ENCODE measurements at regions not wholly inside any gene's neighbourhood (a gene's known extent, or its start where the extent isn't known, plus 50 kb on each side); places are given as distances from the start of the nearest gene placed in this dataset.
"Not testable (repeated sequence)": the region's sequence is repeated elsewhere in the genome, so short reads cannot be mapped to it uniquely, and the experiment has no call there.

DNA sequence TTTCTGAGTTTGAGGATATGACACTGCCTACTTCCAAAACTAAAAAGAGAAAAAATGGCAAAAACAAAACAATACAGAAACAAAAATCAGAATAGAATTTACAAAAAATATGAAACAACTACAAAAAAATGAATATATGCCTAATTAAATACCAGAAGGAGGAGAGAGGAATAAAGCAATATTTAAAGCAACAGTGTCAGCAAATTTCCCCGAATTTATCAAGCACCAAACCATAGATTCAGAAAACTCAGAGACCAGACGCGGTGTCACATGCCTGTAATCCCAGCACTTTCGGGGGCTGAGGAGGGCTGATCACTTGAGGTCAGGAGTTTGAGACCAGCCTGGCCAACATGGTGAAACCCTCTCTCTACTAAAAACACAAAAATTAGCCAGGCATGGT, 1360.9 kb downstream of the SI start:
- Mint-ChIP-seq H3K9me3 (peaks cover 12% of the 10 kb centered on the region), H3K27ac (no peak overlapping the region), H3K4me1 (ENCODE audit: low read depth in 2 of 2) (no peaks in the 10 kb centered on the region), H3K36me3 (peaks cover 6% of the 10 kb centered on the region), H3K4me3 (no peak overlapping the region), H3K27me3 (no peaks in the 10 kb centered on the region)
- no peak for DNase-seq (ENCODE audit: low spot score)
- no peak for ATAC-seq

DNA sequence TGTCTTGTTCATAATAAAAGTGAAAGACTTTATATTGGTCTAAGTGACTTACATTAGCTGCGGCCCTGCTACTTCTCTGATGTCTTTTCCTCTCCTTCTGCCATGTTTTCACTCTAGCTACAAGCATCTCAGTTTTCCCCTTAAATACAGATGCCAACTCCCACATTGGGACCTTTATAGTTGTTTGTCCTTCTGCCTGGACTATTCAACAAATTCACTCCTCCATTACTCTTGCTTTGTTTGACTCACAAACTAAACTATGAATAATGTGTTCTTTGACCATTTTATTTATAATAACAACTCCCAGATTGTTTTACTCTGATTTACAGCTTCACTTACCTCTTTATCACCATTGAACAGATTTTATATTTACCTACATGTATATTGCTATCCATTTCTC, 1369.9 kb downstream of the SI start:
- H3K27ac Mint-ChIP-seq, result no peak overlapping the region
- no peaks in the 10 kb centered on the region for H3K27me3 Mint-ChIP-seq
- H3K9me3 Mint-ChIP-seq, result peaks cover 17% of the 10 kb centered on the region
- peaks cover 5% of the 10 kb centered on the region for H3K36me3 Mint-ChIP-seq
- H3K4me3 Mint-ChIP-seq, result no peak overlapping the region
- DNase-seq (ENCODE audit: low spot score) (no peak), ATAC-seq (no peak)
- H3K4me1 Mint-ChIP-seq (ENCODE audit: low read depth in 2 of 2), result no peaks in the 10 kb centered on the region

DNA sequence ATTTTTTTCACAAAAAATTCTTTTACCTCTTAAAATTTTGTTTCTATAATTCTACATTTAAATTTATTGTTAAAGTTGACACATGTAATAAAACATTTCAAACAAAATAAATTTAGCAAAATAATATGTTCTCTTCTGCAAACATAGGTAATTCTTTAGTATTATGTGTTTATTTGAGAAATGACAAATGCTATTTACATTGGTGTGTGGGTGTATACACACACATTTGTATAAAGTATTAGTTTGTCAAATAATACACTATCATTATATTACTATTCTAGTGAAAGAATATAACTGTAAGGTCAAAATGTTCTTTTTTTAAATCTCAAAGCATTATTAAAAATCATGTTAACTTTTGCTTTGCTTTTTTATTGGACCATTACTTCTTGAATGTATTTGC, 1370.6 kb downstream of the SI start:
- no peak overlapping the region for H3K4me3 Mint-ChIP-seq
- peaks cover 5% of the 10 kb centered on the region for H3K36me3 Mint-ChIP-seq
- DNase-seq (ENCODE audit: low spot score) (no peak), ATAC-seq (no peak)
- no peaks in the 10 kb centered on the region for H3K27me3 Mint-ChIP-seq
- no peaks in the 10 kb centered on the region for H3K4me1 Mint-ChIP-seq (ENCODE audit: low read depth in 2 of 2)
- H3K27ac Mint-ChIP-seq, result no peak overlapping the region
- H3K9me3 Mint-ChIP-seq, result peaks cover 17% of the 10 kb centered on the region

DNA sequence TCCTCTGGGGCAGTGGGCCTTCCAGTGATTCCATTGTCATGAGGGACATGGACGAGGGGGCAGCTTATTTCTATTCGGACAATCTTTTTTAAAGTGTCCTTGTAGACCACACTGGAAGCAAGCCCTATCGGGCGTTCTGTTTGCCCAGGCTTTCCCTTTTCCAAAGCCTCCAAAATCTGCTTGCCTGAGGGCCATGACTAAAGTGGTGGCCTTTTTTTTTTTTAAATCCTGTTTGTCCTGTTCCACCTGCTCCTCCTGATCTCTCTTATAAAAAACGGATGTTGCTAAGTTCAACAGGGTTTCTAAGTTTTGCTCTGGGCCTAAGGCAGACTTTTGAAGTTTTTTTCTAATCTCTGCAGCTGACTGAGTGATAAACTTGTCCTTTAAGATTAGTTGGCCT, 1380.1 kb downstream of the SI start:
- H3K4me3 Mint-ChIP-seq; H3K4me1 Mint-ChIP-seq (ENCODE audit: low read depth in 2 of 2); H3K27ac Mint-ChIP-seq; H3K27me3 Mint-ChIP-seq; DNase-seq (ENCODE audit: low spot score); ATAC-seq: not testable (repeated sequence)
- Mint-ChIP-seq H3K9me3 (peaks cover 26% of the 10 kb centered on the region), H3K36me3 (peaks cover 18% of the 10 kb centered on the region)

DNA sequence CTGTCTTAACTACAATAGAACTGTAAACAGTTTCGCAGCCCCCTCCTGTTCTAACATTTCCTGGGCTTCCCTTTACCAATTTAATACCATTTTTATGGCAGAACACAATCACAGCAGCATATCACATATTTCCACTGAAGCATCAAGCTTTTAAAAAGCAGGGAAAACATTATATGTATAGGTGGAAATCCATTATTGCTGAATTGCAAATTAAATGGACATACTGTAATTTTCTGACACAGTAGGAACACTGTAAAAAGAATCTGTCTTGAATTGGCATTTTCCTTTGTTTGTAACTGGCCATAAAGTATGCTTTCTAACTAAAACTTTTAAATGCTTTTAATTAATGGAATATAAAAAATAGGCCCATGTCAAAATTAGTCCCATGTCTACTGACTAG, 1385.8 kb downstream of the SI start:
- H3K4me3 Mint-ChIP-seq, result no peak overlapping the region
- peaks cover 20% of the 10 kb centered on the region for H3K9me3 Mint-ChIP-seq
- DNase-seq (ENCODE audit: low spot score) (no peak), ATAC-seq (no peak)
- no peaks in the 10 kb centered on the region for H3K4me1 Mint-ChIP-seq (ENCODE audit: low read depth in 2 of 2)
- H3K36me3 Mint-ChIP-seq, result no peaks in the 10 kb centered on the region
- H3K27ac Mint-ChIP-seq, result no peak overlapping the region
- no peaks in the 10 kb centered on the region for H3K27me3 Mint-ChIP-seq

DNA sequence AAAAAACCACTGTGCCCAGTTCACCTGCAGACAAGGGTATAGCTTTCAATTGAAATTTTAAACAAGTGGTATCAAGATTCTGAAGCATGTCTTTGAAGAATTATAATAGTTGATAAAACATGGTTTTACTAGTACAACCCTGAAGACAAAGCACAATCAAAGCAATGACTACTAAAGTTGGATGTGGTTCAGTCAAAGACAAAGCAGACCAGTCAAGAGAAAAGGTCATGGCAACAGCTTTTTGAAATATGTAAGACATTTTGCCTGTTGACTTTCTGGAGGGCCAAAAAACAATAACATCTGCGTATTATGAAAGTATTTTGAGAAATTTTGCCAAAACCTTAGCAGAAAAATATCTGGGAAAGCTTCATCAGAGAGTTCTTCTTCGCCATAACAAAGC, 1393.6 kb downstream of the SI start:
- Mint-ChIP-seq H3K4me3 (no peak overlapping the region), H3K27ac (no peak overlapping the region), H3K36me3 (no peaks in the 10 kb centered on the region), H3K9me3 (peaks cover 4% of the 10 kb centered on the region), H3K4me1 (ENCODE audit: low read depth in 2 of 2) (no peaks in the 10 kb centered on the region), H3K27me3 (no peaks in the 10 kb centered on the region)
- DNase-seq (ENCODE audit: low spot score) (no peak), ATAC-seq (no peak)

DNA sequence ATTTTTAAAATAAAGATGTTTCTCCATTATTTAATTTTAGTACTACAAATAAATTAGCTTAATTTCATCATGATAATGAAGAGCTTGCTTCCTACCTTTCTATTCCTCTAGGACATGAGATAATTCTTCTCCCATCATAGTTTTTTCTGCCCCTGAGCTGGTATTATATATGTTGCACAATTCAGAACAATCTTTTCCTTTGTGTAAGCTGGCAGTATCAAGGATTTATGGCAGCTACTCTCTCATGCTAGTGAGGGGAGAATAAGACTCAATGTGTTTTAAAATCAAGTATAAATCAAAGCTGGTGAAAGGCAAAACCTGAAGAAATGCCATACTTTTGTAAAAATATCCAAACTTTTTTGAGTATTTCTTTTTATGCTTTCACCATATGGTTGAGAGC, 1405.3 kb downstream of the SI start:
- no peak for ATAC-seq
- Mint-ChIP-seq H3K4me3 (no peak overlapping the region), H3K36me3 (peaks cover 11% of the 10 kb centered on the region), H3K27ac (no peak overlapping the region), H3K9me3 (peaks cover 23% of the 10 kb centered on the region), H3K4me1 (ENCODE audit: low read depth in 2 of 2) (no peaks in the 10 kb centered on the region), H3K27me3 (no peaks in the 10 kb centered on the region)
- no peak for DNase-seq (ENCODE audit: low spot score)

DNA sequence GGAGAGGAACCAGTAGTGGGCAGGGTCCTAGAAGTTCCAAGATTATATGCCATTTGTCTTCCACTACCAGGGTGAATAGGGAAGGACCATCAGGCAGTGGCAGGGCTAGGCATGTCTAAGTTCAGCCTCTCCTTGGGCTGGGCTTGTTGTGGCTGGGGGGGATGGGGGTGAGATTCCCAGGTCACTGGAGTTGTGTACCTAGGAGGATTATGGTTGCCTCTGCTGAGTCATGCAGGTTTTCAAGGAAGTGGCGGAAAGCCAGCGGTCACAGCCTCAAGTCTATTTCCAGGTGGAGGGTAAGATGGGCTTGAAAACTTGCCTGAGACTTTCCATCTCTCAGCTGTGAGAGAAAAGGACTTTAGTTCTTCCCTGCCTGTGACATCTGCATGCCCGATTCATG, 1407.1 kb downstream of the SI start:
- Mint-ChIP-seq H3K27ac (no peak overlapping the region), H3K4me1 (ENCODE audit: low read depth in 2 of 2) (no peaks in the 10 kb centered on the region), H3K27me3 (no peaks in the 10 kb centered on the region), H3K9me3 (peaks cover 36% of the 10 kb centered on the region), H3K4me3 (no peak overlapping the region), H3K36me3 (peaks cover 7% of the 10 kb centered on the region)
- no peak for ATAC-seq
- DNase-seq (ENCODE audit: low spot score), result no peak

DNA sequence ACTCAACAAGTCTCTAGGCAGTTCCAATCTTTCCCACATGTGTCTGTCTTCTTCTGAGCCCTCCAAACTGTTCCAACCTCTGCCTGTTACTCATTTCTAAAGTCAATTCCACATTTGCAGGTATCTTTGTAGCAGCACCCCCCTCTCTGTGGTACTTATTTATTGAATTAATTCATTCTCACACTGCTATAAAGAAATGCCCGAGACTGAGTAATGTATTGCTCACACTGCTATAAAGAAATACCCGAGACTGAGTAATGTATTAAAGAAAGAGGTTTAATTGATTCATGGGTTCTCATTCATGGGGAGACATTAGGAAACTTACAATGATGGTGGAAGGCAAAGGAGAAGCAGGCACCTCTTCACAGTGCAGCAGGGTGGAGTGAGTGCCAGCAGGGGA, 1413.8 kb downstream of the SI start:
- no peak overlapping the region for H3K27ac Mint-ChIP-seq
- H3K27me3 Mint-ChIP-seq, result no peaks in the 10 kb centered on the region
- no peaks in the 10 kb centered on the region for H3K4me1 Mint-ChIP-seq (ENCODE audit: low read depth in 2 of 2)
- peaks cover 40% of the 10 kb centered on the region for H3K9me3 Mint-ChIP-seq
- H3K36me3 Mint-ChIP-seq, result peaks cover 11% of the 10 kb centered on the region
- no peak overlapping the region for H3K4me3 Mint-ChIP-seq
- DNase-seq (ENCODE audit: low spot score) (no peak), ATAC-seq (no peak)

DNA sequence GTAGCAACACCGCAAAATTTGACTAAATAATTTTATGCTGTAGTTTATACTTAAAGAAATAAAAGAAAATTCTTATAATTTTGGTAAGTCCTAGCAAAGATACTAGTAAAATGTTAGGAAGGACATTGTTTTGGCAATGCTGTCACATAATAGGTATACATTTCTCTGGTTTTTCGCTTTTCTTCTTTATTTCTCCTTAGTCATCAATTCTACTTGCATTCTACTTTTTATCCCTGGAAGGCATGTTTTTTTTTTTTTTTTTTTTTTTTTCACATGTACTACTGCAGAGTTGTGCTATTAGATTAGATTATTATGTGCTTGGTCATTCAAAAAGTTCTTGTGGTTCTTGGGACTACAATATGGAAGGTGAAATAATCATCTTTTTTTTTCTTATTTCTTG, 1421.2 kb downstream of the SI start:
- H3K4me1 Mint-ChIP-seq (ENCODE audit: low read depth in 2 of 2), result no peaks in the 10 kb centered on the region
- DNase-seq (ENCODE audit: low spot score), result no peak
- no peak for ATAC-seq
- H3K27me3 Mint-ChIP-seq, result no peaks in the 10 kb centered on the region
- H3K36me3 Mint-ChIP-seq, result no peaks in the 10 kb centered on the region
- H3K9me3 Mint-ChIP-seq, result peaks cover 7% of the 10 kb centered on the region
- H3K4me3 Mint-ChIP-seq, result no peak overlapping the region
- no peak overlapping the region for H3K27ac Mint-ChIP-seq

DNA sequence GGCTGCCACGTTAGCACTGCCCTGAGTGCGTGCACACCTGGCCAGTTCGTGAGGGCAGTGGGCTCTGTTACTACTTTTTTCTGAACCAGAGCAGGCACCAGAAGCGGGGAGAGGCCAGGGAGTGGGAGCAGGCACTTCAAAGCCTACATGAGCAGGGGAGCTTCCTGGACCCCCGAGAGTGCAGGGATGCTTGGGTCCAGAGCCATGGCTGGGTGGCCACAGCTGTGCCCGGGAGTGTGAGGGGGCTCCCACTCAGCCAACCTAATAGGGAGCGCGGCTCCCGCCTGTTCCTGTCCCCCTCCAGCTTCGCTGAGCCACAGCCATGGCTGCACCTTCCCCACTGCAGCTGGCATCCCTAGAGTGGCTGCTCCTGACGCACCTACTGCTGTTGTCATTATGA, 1423.3 kb downstream of the SI start:
- Mint-ChIP-seq H3K36me3 (no peaks in the 10 kb centered on the region), H3K4me1 (ENCODE audit: low read depth in 2 of 2) (no peaks in the 10 kb centered on the region), H3K27ac (no peak overlapping the region), H3K9me3 (peaks cover 11% of the 10 kb centered on the region), H3K4me3 (no peak overlapping the region), H3K27me3 (no peaks in the 10 kb centered on the region)
- ATAC-seq, result no peak
- DNase-seq (ENCODE audit: low spot score), result no peak

DNA sequence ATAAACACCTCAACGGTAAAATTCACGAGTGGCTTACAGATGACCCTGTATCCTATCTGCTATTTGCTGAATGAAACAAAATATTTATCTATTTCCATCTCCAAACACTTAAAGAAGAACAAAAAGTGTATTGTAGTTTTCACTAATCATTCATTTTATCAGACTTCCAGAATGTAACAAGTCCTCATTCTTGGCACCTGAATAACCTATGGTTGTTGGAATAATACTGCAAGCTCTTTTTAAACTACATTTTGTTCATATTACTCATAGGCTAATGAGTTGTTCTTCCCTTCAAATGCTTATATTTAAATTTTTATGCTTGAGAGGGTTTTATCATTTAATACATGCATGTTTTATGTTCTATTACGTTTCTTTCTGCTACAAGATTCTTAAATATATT, 1434.1 kb downstream of the SI start:
- DNase-seq (ENCODE audit: low spot score) (no peak), ATAC-seq (no peak)
- Mint-ChIP-seq H3K27ac (no peak overlapping the region), H3K9me3 (peaks cover 18% of the 10 kb centered on the region), H3K27me3 (no peaks in the 10 kb centered on the region), H3K4me3 (no peak overlapping the region), H3K36me3 (peaks cover 5% of the 10 kb centered on the region), H3K4me1 (ENCODE audit: low read depth in 2 of 2) (no peaks in the 10 kb centered on the region)

DNA sequence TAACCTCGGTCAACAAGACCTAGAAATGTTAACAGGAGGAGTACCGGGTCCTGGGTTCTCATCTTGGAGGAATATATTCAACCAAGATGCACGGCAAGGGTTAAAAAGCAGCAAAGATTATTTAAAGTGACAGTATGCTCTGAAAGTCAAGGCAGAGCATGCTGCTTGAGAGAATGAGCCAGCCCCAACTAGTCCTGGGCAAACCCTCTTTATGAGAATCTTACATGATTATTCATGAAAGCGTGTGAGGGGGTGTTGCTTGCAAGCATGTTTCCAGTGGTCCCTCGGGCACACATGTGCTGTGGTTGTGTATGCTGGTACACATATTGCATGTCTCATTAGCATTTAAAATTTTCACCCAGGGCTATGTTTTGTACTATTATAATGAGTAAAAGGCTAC, 1445.6 kb downstream of the SI start:
- Mint-ChIP-seq H3K36me3 (no peaks in the 10 kb centered on the region), H3K9me3 (peaks cover 6% of the 10 kb centered on the region), H3K27ac (no peak overlapping the region), H3K4me3 (no peak overlapping the region), H3K4me1 (ENCODE audit: low read depth in 2 of 2) (no peaks in the 10 kb centered on the region), H3K27me3 (no peaks in the 10 kb centered on the region)
- no peak for ATAC-seq
- DNase-seq (ENCODE audit: low spot score), result no peak

DNA sequence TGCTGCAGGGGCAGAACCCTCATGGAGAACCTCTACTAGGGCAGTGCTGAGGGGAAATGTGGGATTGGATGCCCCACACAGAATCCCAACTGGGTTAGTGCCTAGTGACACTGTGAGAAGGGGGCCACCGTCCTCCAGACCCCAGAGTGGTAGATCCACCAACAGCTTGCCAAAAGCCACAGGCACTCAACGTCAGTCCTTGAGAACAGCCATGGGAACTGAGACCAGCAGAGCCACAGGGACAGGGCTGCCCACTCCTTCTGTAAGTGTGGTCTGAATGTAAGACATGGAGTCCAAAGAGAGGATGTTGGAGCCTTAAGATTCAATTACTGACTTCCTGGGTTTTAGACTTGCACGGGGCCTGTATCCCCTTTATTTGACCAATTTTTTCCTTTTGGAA, 1451.5 kb downstream of the SI start:
- Mint-ChIP-seq H3K27ac (no peak overlapping the region), H3K4me1 (ENCODE audit: low read depth in 2 of 2) (no peaks in the 10 kb centered on the region), H3K27me3 (no peaks in the 10 kb centered on the region), H3K9me3 (peaks cover 10% of the 10 kb centered on the region), H3K36me3 (no peaks in the 10 kb centered on the region), H3K4me3 (no peak overlapping the region)
- DNase-seq (ENCODE audit: low spot score), result no peak
- ATAC-seq, result no peak

DNA sequence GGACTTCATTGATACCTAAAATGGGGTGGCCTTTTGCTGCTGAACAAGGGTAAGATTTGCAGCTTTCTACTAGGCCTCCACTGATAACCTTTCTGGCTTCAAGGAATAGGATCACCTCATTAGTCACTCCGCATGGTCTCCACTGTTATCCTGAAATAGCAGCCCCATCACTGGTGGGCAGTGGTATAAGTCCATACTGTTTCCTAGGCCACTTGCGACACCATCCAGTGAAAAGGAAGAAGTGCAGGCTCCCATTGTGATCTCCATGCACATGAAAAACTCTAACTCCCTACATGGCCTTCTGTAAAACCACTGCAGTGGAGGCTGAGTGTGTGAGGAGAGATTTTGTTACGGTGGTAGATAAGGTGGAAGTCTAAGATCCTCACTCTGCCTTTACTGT, 1455.9 kb downstream of the SI start:
- no peak for DNase-seq (ENCODE audit: low spot score)
- Mint-ChIP-seq H3K27me3 (no peaks in the 10 kb centered on the region), H3K4me3 (no peak overlapping the region), H3K4me1 (ENCODE audit: low read depth in 2 of 2) (no peaks in the 10 kb centered on the region), H3K36me3 (no peaks in the 10 kb centered on the region), H3K9me3 (peaks cover 18% of the 10 kb centered on the region), H3K27ac (no peak overlapping the region)
- no peak for ATAC-seq

DNA sequence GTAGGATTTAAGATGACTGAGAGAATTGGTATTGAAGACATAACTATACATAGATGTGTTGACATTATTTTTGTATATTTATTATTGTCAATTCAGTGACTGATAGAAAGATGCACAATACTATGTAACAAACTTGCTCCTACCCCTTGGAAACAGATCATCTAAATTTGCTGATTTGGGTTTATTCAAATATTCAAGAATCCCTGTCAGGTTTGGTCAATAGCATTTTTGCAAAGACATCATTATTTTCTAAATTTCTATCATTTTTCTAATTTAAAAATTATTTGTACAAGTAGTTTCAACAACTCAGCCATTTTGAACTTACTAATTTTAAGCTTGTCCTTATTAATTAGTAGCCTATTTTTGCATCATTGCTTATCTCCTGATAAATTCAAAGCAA, 1463.4 kb downstream of the SI start:
- no peak overlapping the region for H3K4me3 Mint-ChIP-seq
- no peaks in the 10 kb centered on the region for H3K4me1 Mint-ChIP-seq (ENCODE audit: low read depth in 2 of 2)
- peaks cover 1% of the 10 kb centered on the region for H3K36me3 Mint-ChIP-seq
- peaks cover 13% of the 10 kb centered on the region for H3K9me3 Mint-ChIP-seq
- DNase-seq (ENCODE audit: low spot score), result no peak
- no peak overlapping the region for H3K27ac Mint-ChIP-seq
- no peak for ATAC-seq
- no peaks in the 10 kb centered on the region for H3K27me3 Mint-ChIP-seq

Measured in natural killer cell treated with Interleukin-12 subunit alpha and Interleukin-12 subunit beta and Interleukin-15 and Interleukin-18, amount 100 ng/mL, for 72 hours (primary cell).